K562 (cell line): ENCODE measurements at regions not wholly inside any gene's neighbourhood (a gene's known extent, or its start where the extent isn't known, plus 50 kb on each side); places are given as distances from the start of the nearest gene placed in this dataset.

Experiments
- ATAC-seq: fragments of 200-7000 bp; cut with Tn5 transposase; 3 replicates; pipeline ENCODE4 v1.9.1; 2020; ENCODE audit warnings: moderate library complexity
- BruUV-seq: library from RNA; stranded (reverse); fragments of 400-500 nt; replicated peaks from 2 replicates; lab custom pipeline; 2021; lab: Mats Ljungman, UMichigan
- CTCF ChIA-PET: fragments of 300-600 bp; formaldehyde crosslinking; extraction: SDS; loops from one replicate; lab custom pipeline; 2021; ENCODE audit warnings: low intra/inter-chr PET ratio; lab: Yijun Ruan, JAX
- POLR2A ChIA-PET: fragments of 300-600, 350-650 bp; sonication (Branson Sonifier 250); formaldehyde crosslinking; extraction: SDS; loops from one replicate; lab custom pipeline; 2021; ENCODE audit warnings: antibody characterized with exemption, inconsistent platforms; lab: Yijun Ruan, JAX
- DNase-seq, 4 experiments: peaks; one replicate each; pipeline versions ENCODE4 v3.0.0 to v3.0.0-alpha.2; 2011 to 2018; ENCODE audit warnings: low spot score in 3 of 4, mixed read lengths in 3 of 4; ENCODE audit errors: extremely low read depth in 1 of 4
- FAIRE-seq: peaks from 2 replicates; lab custom pipeline; 2011; peaks lifted over from hg19 to GRCh38; lab: Jason Lieb, UNC
- H2AFZ ChIP-seq: 2 replicates; pipeline ENCODE4 v1.6.0; 2011; ENCODE audit warnings: low read depth, low read length, control low read depth, inconsistent platforms
- H3K27ac ChIP-seq: fragments of 200-600 bp; 3 replicates; pipeline ENCODE4 v1.8.0; 2011; ENCODE audit warnings: low read depth, mild to moderate bottlenecking, control low read depth, inconsistent platforms, low read length, moderate library complexity, mixed read lengths; ENCODE audit errors: extremely low read depth
- H3K27me3 ChIP-seq, 2 experiments: fragments of 300-600 bp in 1 of 2; 2 replicates in 1 of 2; 3 replicates in 1 of 2; pipeline versions ENCODE4 v1.6.0 to v1.8.0; 2011; ENCODE audit warnings: inconsistent platforms in 2 of 2, low read length in 2 of 2, mild to moderate bottlenecking in 1 of 2, mixed read lengths in 1 of 2, moderate library complexity in 1 of 2; ENCODE audit not compliant: control insufficient read depth in 2 of 2, insufficient read depth in 2 of 2
- H3K36me3 ChIP-seq: fragments of 300-600 bp; 3 replicates; pipeline ENCODE4 v1.8.0; 2011; ENCODE audit warnings: mild to moderate bottlenecking, low read length, inconsistent platforms; ENCODE audit not compliant: control insufficient read depth, insufficient read depth
- H3K4me1 ChIP-seq, 2 experiments: fragments of 200-600 bp in 1 of 2; replicated peaks in 1 of 2; 2 replicates in 1 of 2; 3 replicates in 1 of 2; pipeline versions ENCODE4 v1.5.1 to v1.8.0; 2011; ENCODE audit warnings: inconsistent platforms in 2 of 2, low read length in 2 of 2, mild to moderate bottlenecking in 1 of 2, mixed read lengths in 1 of 2, moderate library complexity in 1 of 2; ENCODE audit not compliant: control insufficient read depth in 2 of 2, insufficient read depth in 2 of 2
- H3K4me2 ChIP-seq: 2 replicates; pipeline ENCODE4 v1.6.1; 2011; ENCODE audit warnings: low read length, control low read depth, inconsistent platforms, mixed read lengths; ENCODE audit not compliant: insufficient read depth
- H3K4me3 ChIP-seq: fragments of 200-600 bp; sonication (generic), shearing (Covaris generic); 2 replicates; pipeline ENCODE4 v1.5.1; 2016; ENCODE audit warnings: control low read depth, inconsistent platforms
- H3K79me2 ChIP-seq: fragments of 200-600 bp; 3 replicates; pipeline ENCODE4 v1.8.0; 2011; ENCODE audit warnings: low read length, inconsistent platforms; ENCODE audit not compliant: control insufficient read depth, insufficient read depth
- H3K9ac ChIP-seq, 2 experiments: 2 replicates each; pipeline versions ENCODE4 v1.6.0 to v1.6.1; 2011; ENCODE audit warnings: low read depth in 2 of 2, low read length in 2 of 2, control low read depth in 1 of 2, inconsistent platforms in 1 of 2, mild to moderate bottlenecking in 1 of 2, mixed read lengths in 1 of 2; ENCODE audit not compliant: insufficient read depth in 1 of 2
- H3K9me1 ChIP-seq: one replicate; pipeline ENCODE4 v1.6.0; 2011; ENCODE audit warnings: inconsistent platforms, mild to moderate bottlenecking, low read length, moderate library complexity; ENCODE audit not compliant: control insufficient read depth, insufficient read depth
- H3K9me3 ChIP-seq: replicated peaks from 2 replicates; pipeline ENCODE4 v1.5.1; 2011; ENCODE audit warnings: low read depth, low read length, inconsistent platforms; ENCODE audit not compliant: control insufficient read depth, insufficient read depth
- H4K20me1 ChIP-seq: replicated peaks from 2 replicates; pipeline ENCODE4 v1.6.1; 2011; ENCODE audit warnings: low read length, inconsistent platforms, mixed read lengths; ENCODE audit not compliant: control insufficient read depth, insufficient read depth
- WGBS: fragments of 100-300 bp; shearing (Covaris generic); methylation state at CpG from one replicate; pipeline ENCODE4 v1.1.6; 2016; ENCODE audit warnings: low coverage, mixed read lengths; ENCODE audit not compliant: insufficient coverage; ENCODE audit errors: missing lambda C conversion rate; 5-methylcytosine and 5-hydroxymethylcytosine counted together
- in situ Hi-C: fragments of 300-500 bp; cut with MboI; formaldehyde crosslinking; loops from 4 replicates; pipeline ENCODE4 v1.15.0; 2018; ENCODE audit warnings: inconsistent platforms, mixed read lengths
- intact Hi-C: fragments of 100-400 bp; cut with micrococcal nuclease; formaldehyde crosslinking; loops from 2 replicates; pipeline ENCODE4 v1.14.2; 2022
- TF ChIP-seq, protein P1 (sequence below): fragments of 250-450 bp; sonication (Bioruptor Pico); IDR thresholded peaks from 2 replicates; pipeline ENCODE4 v1.8.0; 2021; ENCODE audit warnings: borderline replicate concordance, mild to moderate bottlenecking, moderate library complexity; ENCODE audit not compliant: poor library complexity, severe bottlenecking
- TF ChIP-seq, protein P2 (sequence below), 2 experiments: fragments of 450-650 bp in 1 of 2; IDR thresholded peaks; 2 replicates each; pipeline ENCODE4 v1.6.1; 2011 to 2017; ENCODE audit warnings: low read depth in 2 of 2, antibody characterized with exemption in 1 of 2, borderline replicate concordance in 1 of 2, low read length in 1 of 2, mild to moderate bottlenecking in 1 of 2, mixed read lengths in 1 of 2; ENCODE audit not compliant: control insufficient read depth in 1 of 2
- TF ChIP-seq, protein P3 (sequence below): fragments of 250-450 bp; sonication (Bioruptor Pico); IDR thresholded peaks from 2 replicates; pipeline ENCODE4 v1.8.0; 2022; ENCODE audit warnings: inconsistent platforms

DNA sequence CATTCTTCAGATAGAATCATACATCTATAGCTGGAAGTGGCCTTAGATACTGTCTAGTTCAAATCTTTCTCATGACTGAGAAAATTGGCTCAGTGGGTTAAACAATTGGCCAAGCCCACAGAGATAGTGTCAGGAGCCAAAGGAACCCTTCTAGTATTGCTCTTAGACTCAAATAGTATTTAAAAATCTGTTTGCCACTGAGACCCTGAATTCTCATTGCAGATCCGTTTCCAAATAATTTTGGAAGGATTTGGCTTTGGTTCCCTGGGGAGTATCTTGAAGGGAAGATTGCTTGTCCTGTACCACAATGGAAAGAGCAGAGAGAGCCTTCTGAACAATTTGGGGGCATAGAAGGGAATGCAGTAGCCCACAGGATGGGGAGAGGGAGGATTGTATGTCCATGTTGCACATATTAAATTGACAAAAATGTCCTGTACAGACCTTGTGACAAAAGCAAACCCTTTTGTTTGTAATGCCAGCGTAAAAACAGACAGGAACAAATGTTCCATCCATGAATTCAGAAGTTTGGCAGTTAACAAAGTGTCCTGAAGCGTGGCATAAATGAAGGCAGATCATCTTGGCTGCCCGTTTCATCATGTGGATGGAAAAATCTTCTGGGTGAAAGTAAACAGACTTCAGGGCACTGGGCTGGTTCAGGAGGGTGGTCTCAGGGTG lies 156.4 kb upstream of the RASGRP1 start:
- H4K20me1 ChIP-seq: no peaks in the 10 kb centered on the region
- H3K9ac ChIP-seq: no peak overlapping the region
- CTCF ChIA-PET: no interaction called here
- intact Hi-C loops (no loop called here), in situ Hi-C loops (no loop called here)
- WGBS: 0% methylated on average over 4 of the region's 4 CpGs
- no peak overlapping the region for H2AFZ ChIP-seq
- TF ChIP-seq, protein P1, sequence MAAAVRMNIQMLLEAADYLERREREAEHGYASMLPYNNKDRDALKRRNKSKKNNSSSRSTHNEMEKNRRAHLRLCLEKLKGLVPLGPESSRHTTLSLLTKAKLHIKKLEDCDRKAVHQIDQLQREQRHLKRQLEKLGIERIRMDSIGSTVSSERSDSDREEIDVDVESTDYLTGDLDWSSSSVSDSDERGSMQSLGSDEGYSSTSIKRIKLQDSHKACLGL (CRISPR knock-in tag): no peak
- TF ChIP-seq, protein P2, sequence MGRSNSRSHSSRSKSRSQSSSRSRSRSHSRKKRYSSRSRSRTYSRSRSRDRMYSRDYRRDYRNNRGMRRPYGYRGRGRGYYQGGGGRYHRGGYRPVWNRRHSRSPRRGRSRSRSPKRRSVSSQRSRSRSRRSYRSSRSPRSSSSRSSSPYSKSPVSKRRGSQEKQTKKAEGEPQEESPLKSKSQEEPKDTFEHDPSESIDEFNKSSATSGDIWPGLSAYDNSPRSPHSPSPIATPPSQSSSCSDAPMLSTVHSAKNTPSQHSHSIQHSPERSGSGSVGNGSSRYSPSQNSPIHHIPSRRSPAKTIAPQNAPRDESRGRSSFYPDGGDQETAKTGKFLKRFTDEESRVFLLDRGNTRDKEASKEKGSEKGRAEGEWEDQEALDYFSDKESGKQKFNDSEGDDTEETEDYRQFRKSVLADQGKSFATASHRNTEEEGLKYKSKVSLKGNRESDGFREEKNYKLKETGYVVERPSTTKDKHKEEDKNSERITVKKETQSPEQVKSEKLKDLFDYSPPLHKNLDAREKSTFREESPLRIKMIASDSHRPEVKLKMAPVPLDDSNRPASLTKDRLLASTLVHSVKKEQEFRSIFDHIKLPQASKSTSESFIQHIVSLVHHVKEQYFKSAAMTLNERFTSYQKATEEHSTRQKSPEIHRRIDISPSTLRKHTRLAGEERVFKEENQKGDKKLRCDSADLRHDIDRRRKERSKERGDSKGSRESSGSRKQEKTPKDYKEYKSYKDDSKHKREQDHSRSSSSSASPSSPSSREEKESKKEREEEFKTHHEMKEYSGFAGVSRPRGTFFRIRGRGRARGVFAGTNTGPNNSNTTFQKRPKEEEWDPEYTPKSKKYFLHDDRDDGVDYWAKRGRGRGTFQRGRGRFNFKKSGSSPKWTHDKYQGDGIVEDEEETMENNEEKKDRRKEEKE (IDR thresholded peaks at IDR 0.05; ENCODE audit: borderline replicate concordance in 1 of 2, control insufficient read depth in 1 of 2, low read depth in 2 of 2, low read length in 1 of 2): no peak
- TF ChIP-seq, protein P3, sequence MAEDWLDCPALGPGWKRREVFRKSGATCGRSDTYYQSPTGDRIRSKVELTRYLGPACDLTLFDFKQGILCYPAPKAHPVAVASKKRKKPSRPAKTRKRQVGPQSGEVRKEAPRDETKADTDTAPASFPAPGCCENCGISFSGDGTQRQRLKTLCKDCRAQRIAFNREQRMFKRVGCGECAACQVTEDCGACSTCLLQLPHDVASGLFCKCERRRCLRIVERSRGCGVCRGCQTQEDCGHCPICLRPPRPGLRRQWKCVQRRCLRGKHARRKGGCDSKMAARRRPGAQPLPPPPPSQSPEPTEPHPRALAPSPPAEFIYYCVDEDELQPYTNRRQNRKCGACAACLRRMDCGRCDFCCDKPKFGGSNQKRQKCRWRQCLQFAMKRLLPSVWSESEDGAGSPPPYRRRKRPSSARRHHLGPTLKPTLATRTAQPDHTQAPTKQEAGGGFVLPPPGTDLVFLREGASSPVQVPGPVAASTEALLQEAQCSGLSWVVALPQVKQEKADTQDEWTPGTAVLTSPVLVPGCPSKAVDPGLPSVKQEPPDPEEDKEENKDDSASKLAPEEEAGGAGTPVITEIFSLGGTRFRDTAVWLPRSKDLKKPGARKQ (CRISPR knock-in tag): no peak
- no peak overlapping the region for H3K4me2 ChIP-seq
- H3K36me3 ChIP-seq: no peaks in the 10 kb centered on the region
- FAIRE-seq (no peak), DNase-seq (no peak), ATAC-seq (no peak)
- no peaks in the 10 kb centered on the region for H3K79me2 ChIP-seq
- POLR2A ChIA-PET: interaction anchor here (0.6 kb wide), 2 partner anchors 1038 to 1335 kb away, joined by 3 read pairs; no protein-coding TSS in a partner anchor
- no peaks in the 10 kb centered on the region for H3K4me1 ChIP-seq
- no peaks in the 10 kb centered on the region for H3K9me1 ChIP-seq
- peaks cover 0 to 8% of the 10 kb centered on the region in 2 experiments; a peak in 1 of 5 replicates for H3K27me3 ChIP-seq
- no peak overlapping the region for H3K27ac ChIP-seq
- BruUV-seq: no TSS peak
- no peak overlapping the region for H3K4me3 ChIP-seq
- no peaks in the 10 kb centered on the region for H3K9me3 ChIP-seq
